GM13976 (cell line): ENCODE measurements at regions not wholly inside any gene's neighbourhood (a gene's known extent, or its start where the extent isn't known, plus 50 kb on each side); places are given as distances from the start of the nearest gene placed in this dataset.
"Not testable (repeated sequence)": the region's sequence is repeated elsewhere in the genome, so short reads cannot be mapped to it uniquely, and the experiment has no call there.

Experiments
- DNase-seq: peaks from one replicate; pipeline ENCODE4 v3.0.0; 2012; ENCODE audit warnings: low spot score
- in situ Hi-C: fragments of 300-500 bp; cut with MboI; formaldehyde crosslinking; loops from one replicate; pipeline ENCODE4 v1.12.0; 2022; ENCODE audit warnings: low sequenced_read_pairs, mixed read lengths, inconsistent platforms; ENCODE audit not compliant: unreplicated experiment
- TF ChIP-seq, protein P1 (sequence below): IDR thresholded peaks from 2 replicates; pipeline ENCODE4 v1.5.1; 2012; ENCODE audit warnings: borderline replicate concordance, mild to moderate bottlenecking; ENCODE audit not compliant: insufficient read depth; ENCODE audit errors: extremely low read depth, missing control alignments, control extremely low read depth

GRCh38 chr9:31554941-31555340, 829.5 kb upstream of the ACO1 start:
- no peak for DNase-seq
- TF ChIP-seq, protein P1, sequence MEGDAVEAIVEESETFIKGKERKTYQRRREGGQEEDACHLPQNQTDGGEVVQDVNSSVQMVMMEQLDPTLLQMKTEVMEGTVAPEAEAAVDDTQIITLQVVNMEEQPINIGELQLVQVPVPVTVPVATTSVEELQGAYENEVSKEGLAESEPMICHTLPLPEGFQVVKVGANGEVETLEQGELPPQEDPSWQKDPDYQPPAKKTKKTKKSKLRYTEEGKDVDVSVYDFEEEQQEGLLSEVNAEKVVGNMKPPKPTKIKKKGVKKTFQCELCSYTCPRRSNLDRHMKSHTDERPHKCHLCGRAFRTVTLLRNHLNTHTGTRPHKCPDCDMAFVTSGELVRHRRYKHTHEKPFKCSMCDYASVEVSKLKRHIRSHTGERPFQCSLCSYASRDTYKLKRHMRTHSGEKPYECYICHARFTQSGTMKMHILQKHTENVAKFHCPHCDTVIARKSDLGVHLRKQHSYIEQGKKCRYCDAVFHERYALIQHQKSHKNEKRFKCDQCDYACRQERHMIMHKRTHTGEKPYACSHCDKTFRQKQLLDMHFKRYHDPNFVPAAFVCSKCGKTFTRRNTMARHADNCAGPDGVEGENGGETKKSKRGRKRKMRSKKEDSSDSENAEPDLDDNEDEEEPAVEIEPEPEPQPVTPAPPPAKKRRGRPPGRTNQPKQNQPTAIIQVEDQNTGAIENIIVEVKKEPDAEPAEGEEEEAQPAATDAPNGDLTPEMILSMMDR = no peak
- in situ Hi-C loops = no loop called here

GRCh38 chr9:31556667-31557463, 827.6 kb upstream of the ACO1 start:
- in situ Hi-C loops = no loop called here

DNA sequence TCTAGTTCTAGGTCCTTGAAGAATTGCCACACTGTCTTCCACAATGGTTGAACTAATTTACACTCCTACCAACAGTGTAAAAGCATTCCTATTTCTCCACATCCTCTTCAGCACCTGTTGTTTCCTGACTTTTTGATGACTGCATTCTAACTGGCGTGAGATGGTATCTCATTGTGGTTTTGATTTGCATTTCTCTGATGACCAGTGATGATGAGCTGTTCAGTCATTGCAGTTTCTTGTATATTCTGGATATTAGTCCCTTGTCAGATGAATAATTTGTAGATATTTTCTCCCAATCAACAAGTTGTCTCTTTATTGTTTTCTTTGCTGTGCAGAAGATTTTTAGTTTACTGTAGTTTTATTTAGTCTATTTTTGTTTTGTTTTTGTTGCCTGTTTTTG, 812.3 kb upstream of the ACO1 start:
- DNase-seq, in situ Hi-C loops: not testable (repeated sequence)

More at GRCh38 chr9:31556667-31557463, 827.6 kb upstream of the ACO1 start:
- no peak for DNase-seq
- TF ChIP-seq, protein P1 = no peak

GRCh38 chr9:31573561-31573960, 810.9 kb upstream of the ACO1 start:
- TF ChIP-seq, protein P1 = no peak
- in situ Hi-C loops = no loop called here
- no peak for DNase-seq

DNA sequence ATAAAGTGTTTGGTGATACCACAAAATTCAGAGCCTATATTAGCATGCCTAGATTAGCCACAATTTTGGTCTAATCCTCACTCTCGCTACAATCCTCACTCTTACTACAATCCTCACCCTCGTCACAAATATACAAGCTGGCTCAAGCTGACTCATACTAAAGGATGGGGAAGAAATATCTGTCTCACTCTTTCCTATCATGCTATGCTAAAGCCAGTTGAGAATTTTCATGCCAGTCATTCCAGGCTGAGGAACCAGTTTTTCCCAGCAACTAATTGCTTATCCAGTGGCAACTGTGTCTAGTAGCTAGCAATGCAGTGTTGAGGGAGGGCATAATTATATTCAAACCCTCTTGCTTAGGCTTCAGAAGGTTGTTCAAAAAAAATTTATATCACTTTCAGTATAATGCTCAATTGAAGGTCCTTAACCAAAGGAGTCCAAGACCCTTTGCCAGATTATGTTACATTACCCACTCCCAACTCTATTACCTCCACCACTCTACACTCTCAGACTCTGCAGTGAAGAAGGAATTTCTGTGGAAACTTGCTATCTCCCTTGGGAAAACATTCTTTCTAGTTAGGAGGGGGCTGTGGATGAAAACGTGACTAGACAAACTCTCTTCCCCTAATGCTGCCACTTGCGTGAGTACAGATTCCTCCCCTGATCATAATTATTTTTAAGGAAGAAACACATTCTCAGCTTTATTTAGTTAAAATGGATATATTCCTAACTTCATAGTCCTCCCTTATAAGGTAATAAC, 810.3 kb upstream of the ACO1 start:
- no peak for DNase-seq
- TF ChIP-seq, protein P1 = no peak
- in situ Hi-C loops = no loop called here

DNA sequence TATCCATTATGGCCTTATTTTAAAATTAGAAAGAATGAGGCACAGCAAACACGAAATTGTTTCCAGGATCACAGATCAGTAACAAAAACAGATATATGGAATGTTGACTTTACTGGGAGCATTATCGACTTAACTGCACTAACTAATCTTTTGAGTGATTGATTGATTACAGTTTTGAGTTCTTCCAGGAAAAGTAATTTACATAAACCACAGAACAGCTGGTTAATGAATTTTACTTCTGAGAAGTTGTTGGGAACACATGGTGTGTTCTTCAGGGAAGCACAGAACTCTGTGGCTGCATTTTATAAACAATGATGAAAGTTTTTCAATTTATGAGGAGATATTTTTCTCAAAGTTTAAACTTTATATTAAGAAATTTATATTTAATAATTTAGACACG, 802.4 kb upstream of the ACO1 start:
- in situ Hi-C loops = no loop called here
- no peak for DNase-seq
- TF ChIP-seq, protein P1 = no peak

GRCh38 chr9:31582561-31582960, 801.9 kb upstream of the ACO1 start:
- TF ChIP-seq, protein P1 = no peak
- no peak for DNase-seq
- in situ Hi-C loops = no loop called here
